CD14-positive monocyte (primary cell): ENCODE measurements at regions not wholly inside any gene's neighbourhood (a gene's known extent, or its start where the extent isn't known, plus 50 kb on each side); places are given as distances from the start of the nearest gene placed in this dataset.

Experiments
- DNase-seq, 3 donors: peaks; one replicate each; pipeline ENCODE4 v3.0.0-alpha.2; 2011 to 2022
- H2AFZ ChIP-seq: 2 replicates; pipeline ENCODE4 v1.6.0; 2012; ENCODE audit warnings: mild to moderate bottlenecking, low read depth, low read length, inconsistent platforms; ENCODE audit not compliant: insufficient read depth, poor library complexity, severe bottlenecking
- H3K27ac ChIP-seq, 2 donors: 1 replicate in 1 of 2; 2 replicates in 1 of 2; pipeline ENCODE4 v1.5.1; 2012 to 2013; ENCODE audit warnings: low read length in 2 of 2, control low read depth in 1 of 2, inconsistent platforms in 1 of 2, low read depth in 1 of 2, mild to moderate bottlenecking in 1 of 2
- H3K27me3 ChIP-seq, 2 donors: one replicate each; pipeline versions ENCODE4 v1.6.0 to v1.6.1; 2011 to 2013; ENCODE audit warnings: low read length in 2 of 2; ENCODE audit not compliant: control insufficient read depth in 2 of 2, insufficient read depth in 2 of 2
- H3K36me3 ChIP-seq, 2 donors: replicated peaks in 1 of 2; 1 replicate in 1 of 2; 2 replicates in 1 of 2; pipeline versions ENCODE4 v1.5.1 to v1.6.1; 2012 to 2013; ENCODE audit warnings: low read length in 2 of 2, control low read depth in 1 of 2, inconsistent platforms in 1 of 2, mild to moderate bottlenecking in 1 of 2; ENCODE audit not compliant: insufficient read depth in 2 of 2, control insufficient read depth in 1 of 2
- H3K4me1 ChIP-seq, 2 donors: 1 replicate in 1 of 2; 2 replicates in 1 of 2; pipeline versions ENCODE4 v1.5.1 to v1.6.1; 2012 to 2013; ENCODE audit warnings: low read length in 2 of 2, control low read depth in 1 of 2, inconsistent platforms in 1 of 2, mild to moderate bottlenecking in 1 of 2, moderate library complexity in 1 of 2; ENCODE audit not compliant: insufficient read depth in 2 of 2, control insufficient read depth in 1 of 2
- H3K4me2 ChIP-seq: replicated peaks from 2 replicates; pipeline ENCODE3; 2012; ENCODE audit warnings: low read length, moderate library complexity, mild to moderate bottlenecking; ENCODE audit not compliant: poor library complexity, severe bottlenecking; ENCODE audit errors: extremely low read depth
- H3K4me3 ChIP-seq, 3 experiments: fragments of 200-600 bp in 1 of 3; sonication (generic) in 1 of 3; replicated peaks in 1 of 3; 1 replicate in 2 of 3; 2 replicates in 1 of 3; pipeline ENCODE4 v1.5.1; 2011 to 2013; ENCODE audit warnings: low read length in 3 of 3, mild to moderate bottlenecking in 3 of 3, control low read depth in 2 of 3, low read depth in 2 of 3, inconsistent platforms in 1 of 3, moderate library complexity in 1 of 3
- H3K79me2 ChIP-seq: 2 replicates; pipeline ENCODE4 v1.6.0; 2012; ENCODE audit warnings: mild to moderate bottlenecking, control low read depth, inconsistent platforms, low read length, moderate library complexity; ENCODE audit not compliant: insufficient read depth
- H3K9ac ChIP-seq: 2 replicates; pipeline ENCODE4 v1.6.0; 2017; ENCODE audit warnings: low read length, mild to moderate bottlenecking; ENCODE audit not compliant: insufficient read depth, poor library complexity, severe bottlenecking
- H3K9me3 ChIP-seq, 2 donors: replicated peaks in 1 of 2; 1 replicate in 1 of 2; 2 replicates in 1 of 2; pipeline versions ENCODE4 v1.5.1 to v1.6.1; 2012 to 2013; ENCODE audit warnings: low read length in 2 of 2, control low read depth in 1 of 2; ENCODE audit not compliant: control insufficient read depth in 1 of 2, insufficient read depth in 1 of 2
- H4K20me1 ChIP-seq: 2 replicates; pipeline ENCODE4 v1.6.0; 2012; ENCODE audit warnings: mild to moderate bottlenecking, low read length, control low read depth, moderate library complexity; ENCODE audit not compliant: insufficient read depth
- H3K27ac Mint-ChIP-seq, 7 donors: one replicate each; pipeline ENCODE4 v1.8.0; 2020; ENCODE audit warnings: mild to moderate bottlenecking in 7 of 7, mixed read lengths in 7 of 7, moderate library complexity in 6 of 7, inconsistent platforms in 2 of 7
- H3K27me3 Mint-ChIP-seq, 3 donors: one replicate each; pipeline ENCODE4 v1.8.0; 2021 to 2022; ENCODE audit warnings: low read depth in 3 of 3, mild to moderate bottlenecking in 3 of 3, mixed read lengths in 3 of 3, moderate library complexity in 3 of 3, inconsistent platforms in 1 of 3
- H3K36me3 Mint-ChIP-seq, 2 donors: one replicate each; pipeline ENCODE4 v1.8.0; 2020; ENCODE audit warnings: mixed read lengths in 2 of 2, inconsistent platforms in 1 of 2, mild to moderate bottlenecking in 1 of 2
- H3K4me1 Mint-ChIP-seq: one replicate; pipeline ENCODE4 v1.8.0; 2020; ENCODE audit warnings: mild to moderate bottlenecking, mixed read lengths
- H3K4me3 Mint-ChIP-seq, 2 donors: one replicate each; pipeline ENCODE4 v1.8.0; 2020; ENCODE audit warnings: mild to moderate bottlenecking in 2 of 2, mixed read lengths in 2 of 2, moderate library complexity in 1 of 2
- H3K9me3 Mint-ChIP-seq, 7 donors: one replicate each; pipeline ENCODE4 v1.8.0; 2020 to 2022; ENCODE audit warnings: mixed read lengths in 7 of 7, mild to moderate bottlenecking in 6 of 7, moderate library complexity in 6 of 7, inconsistent platforms in 2 of 7
- CTCF ChIP-seq: fragments of 200-600 bp; IDR thresholded peaks from one replicate; pipeline ENCODE4 v1.8.0; 2022; ENCODE audit warnings: antibody characterized with exemption, mild to moderate bottlenecking
- WGBS: methylation state at CpG from one replicate; pipeline ENCODE4 v1.1.5; 2013; ENCODE audit warnings: missing lambda C conversion rate; ENCODE audit not compliant: insufficient coverage; 5-methylcytosine and 5-hydroxymethylcytosine counted together
- intact Hi-C, 2 donors: fragments of 100-400 bp; cut with micrococcal nuclease; formaldehyde crosslinking; loops; one replicate each; pipeline versions ENCODE4 v1.15.0 to v1.15.1; 2023

GRCh38 chr18:40360558-40360957 is 1594.5 kb upstream of the PIK3C3 start:
- no peak overlapping the region for H3K4me2 ChIP-seq
- H3K36me3 Mint-ChIP-seq, result no peaks in the 10 kb centered on the region
- H3K36me3 ChIP-seq, result no peaks in the 10 kb centered on the region
- H3K9me3 ChIP-seq, result no peaks in the 10 kb centered on the region
- no peaks in the 10 kb centered on the region for H3K27me3 Mint-ChIP-seq
- TF ChIP-seq CTCF, result no peak
- H2AFZ ChIP-seq, result no peak overlapping the region
- no peaks in the 10 kb centered on the region for H4K20me1 ChIP-seq
- no peak overlapping the region for H3K4me3 ChIP-seq
- H3K4me1 Mint-ChIP-seq, result no peaks in the 10 kb centered on the region
- H3K27ac ChIP-seq, result no peak overlapping the region
- no peaks in the 10 kb centered on the region for H3K4me1 ChIP-seq
- H3K9ac ChIP-seq, result no peak overlapping the region
- 100% methylated on average over 1 of the region's 2 CpGs for WGBS
- no peak overlapping the region for H3K4me3 Mint-ChIP-seq
- H3K27ac Mint-ChIP-seq, result no peak overlapping the region
- intact Hi-C loops, result no loop called here
- H3K9me3 Mint-ChIP-seq, result peaks cover 0 to 3% (median 0%) of the 10 kb centered on the region in 7 donors
- DNase-seq, result no peak
- no peaks in the 10 kb centered on the region for H3K79me2 ChIP-seq
- H3K27me3 ChIP-seq, result no peaks in the 10 kb centered on the region

GRCh38 chr18:40357536-40357935 is 1597.5 kb upstream of the PIK3C3 start:
- intact Hi-C loops, result no loop called here
- H3K36me3 Mint-ChIP-seq, result no peaks in the 10 kb centered on the region
- Histone ChIP-seq H3K9me3 (no peaks in the 10 kb centered on the region), H3K27ac (no peak overlapping the region), H4K20me1 (no peaks in the 10 kb centered on the region), H3K36me3 (no peaks in the 10 kb centered on the region), H3K4me3 (no peak overlapping the region), H2AFZ (no peak overlapping the region), H3K27me3 (no peaks in the 10 kb centered on the region), H3K79me2 (no peaks in the 10 kb centered on the region), H3K9ac (no peak overlapping the region), H3K4me2 (no peak overlapping the region), H3K4me1 (no peaks in the 10 kb centered on the region)
- H3K27ac Mint-ChIP-seq, result no peak overlapping the region
- no peaks in the 10 kb centered on the region for H3K27me3 Mint-ChIP-seq
- no CpG with 5 or more reads among the region's 2 CpGs for WGBS
- H3K4me3 Mint-ChIP-seq, result no peak overlapping the region
- H3K9me3 Mint-ChIP-seq, result peaks cover 0 to 3% (median 0%) of the 10 kb centered on the region in 7 donors
- no peaks in the 10 kb centered on the region for H3K4me1 Mint-ChIP-seq
- DNase-seq, result no peak
- TF ChIP-seq CTCF, result no peak
